ENCODE measurements at regions not wholly inside any gene's neighbourhood (a gene's known extent, or its start where the extent isn't known, plus 50 kb on each side); places are given as distances from the start of the nearest gene placed in this dataset.

- Histone ChIP-seq H3K4me3 (no peak overlapping the region), H3K27ac (no peak overlapping the region), H3K4me1 (peaks cover 0 to 10% (median 9%) of the 10 kb centered on the region in 4 donors), H3K9me3 (no peaks in the 10 kb centered on the region), H3K27me3 (peaks cover 0 to 31% of the 10 kb centered on the region in 2 donors), H3K36me3 (no peaks in the 10 kb centered on the region)
- intact Hi-C loops (cut with DNase I; ENCODE audit: low total_unique reads), result no loop called here
- no peak for TF ChIP-seq CTCF (IDR thresholded peaks at IDR 0.05)
- DNase-seq, result no peak
Observed at GRCh38 chr1:50328552-50328951, 94.7 kb downstream of the DMRTA2 start.

GRCh38 chr1:50326026-50326425 lies 97.2 kb downstream of the DMRTA2 start:
- no peak for TF ChIP-seq CTCF (IDR thresholded peaks at IDR 0.05)

GRCh38 chr1:50322579-50322978 lies 100.7 kb downstream of the DMRTA2 start:
- Histone ChIP-seq H3K4me1 (no peaks in the 10 kb centered on the region), H3K4me3 (no peak overlapping the region), H3K27ac (no peak overlapping the region), H3K27me3 (peaks cover 0 to 5% of the 10 kb centered on the region in 2 donors), H3K36me3 (no peaks in the 10 kb centered on the region), H3K9me3 (no peaks in the 10 kb centered on the region)
- no peak for DNase-seq
- intact Hi-C loops (cut with DNase I; ENCODE audit: low total_unique reads), result no loop called here
- TF ChIP-seq CTCF (IDR thresholded peaks at IDR 0.05), result no peak

More at GRCh38 chr1:50326026-50326425, 97.2 kb downstream of the DMRTA2 start:
- intact Hi-C loops (cut with DNase I; ENCODE audit: low total_unique reads), result no loop called here
- Histone ChIP-seq H3K4me3 (no peak overlapping the region), H3K9me3 (no peaks in the 10 kb centered on the region), H3K27me3 (peaks cover 0 to 21% of the 10 kb centered on the region in 2 donors), H3K4me1 (no peaks in the 10 kb centered on the region), H3K27ac (no peak overlapping the region), H3K36me3 (no peaks in the 10 kb centered on the region)
- no peak for DNase-seq

GRCh38 chr1:50318428-50318827 lies 104.8 kb downstream of the DMRTA2 start:
- H3K4me1 ChIP-seq, result no peaks in the 10 kb centered on the region

GRCh38 chr1:50308878-50309277 lies 114.4 kb downstream of the DMRTA2 start:
- H3K27me3 ChIP-seq, result peaks cover 0 to 11% of the 10 kb centered on the region in 2 donors
- H3K27ac ChIP-seq, result no peak overlapping the region
- no peaks in the 10 kb centered on the region for H3K9me3 ChIP-seq
- no peaks in the 10 kb centered on the region for H3K36me3 ChIP-seq
- no peak for TF ChIP-seq CTCF (IDR thresholded peaks at IDR 0.05)
- no peaks in the 10 kb centered on the region for H3K4me1 ChIP-seq
- no peak overlapping the region for H3K4me3 ChIP-seq
- DNase-seq, result no peak
- intact Hi-C loops (cut with DNase I; ENCODE audit: low total_unique reads), result no loop called here

More at GRCh38 chr1:50318428-50318827, 104.8 kb downstream of the DMRTA2 start:
- intact Hi-C loops (cut with DNase I; ENCODE audit: low total_unique reads), result no loop called here
- no peak for TF ChIP-seq CTCF (IDR thresholded peaks at IDR 0.05)
- DNase-seq, result no peak
- H3K36me3 ChIP-seq, result no peaks in the 10 kb centered on the region
- H3K4me3 ChIP-seq, result no peak overlapping the region
- peaks cover 0 to 3% of the 10 kb centered on the region in 2 donors for H3K27me3 ChIP-seq
- H3K9me3 ChIP-seq, result no peaks in the 10 kb centered on the region
- H3K27ac ChIP-seq, result no peak overlapping the region

- intact Hi-C loops (cut with DNase I; ENCODE audit: low total_unique reads), result no loop called here
- Histone ChIP-seq H3K27ac (no peak overlapping the region), H3K4me3 (no peak overlapping the region), H3K36me3 (no peaks in the 10 kb centered on the region), H3K9me3 (no peaks in the 10 kb centered on the region), H3K4me1 (no peaks in the 10 kb centered on the region), H3K27me3 (peaks cover 0 to 8% of the 10 kb centered on the region in 2 donors)
- no peak for DNase-seq
- no peak for TF ChIP-seq CTCF (IDR thresholded peaks at IDR 0.05)
Observed at GRCh38 chr1:50305808-50306207, 117.4 kb downstream of the DMRTA2 start.

Data from tibial artery (tissue), 4 donors.